IMR-90 (cell line): ENCODE measurements at regions not wholly inside any gene's neighbourhood (a gene's known extent, or its start where the extent isn't known, plus 50 kb on each side); places are given as distances from the start of the nearest gene placed in this dataset.

Source experiments
- ATAC-seq: fragments of 200-7000 bp; cut with Tn5 transposase; 2 replicates; pipeline ENCODE4 v1.9.1; 2020; ENCODE audit warnings: low read depth, mild to moderate bottlenecking, moderate library complexity
- BruUV-seq: library from RNA; stranded (reverse); fragments of 400-500 nt; replicated peaks from 2 replicates; lab custom pipeline; 2021; lab: Mats Ljungman, UMichigan
- CTCF ChIA-PET: fragments of 300-600 bp; formaldehyde crosslinking; extraction: SDS; loops from one replicate; lab custom pipeline; 2021; ENCODE audit warnings: antibody characterized with exemption; lab: Yijun Ruan, JAX
- POLR2A ChIA-PET: fragments of 300-600 bp; sonication (Branson Sonifier 250); formaldehyde crosslinking; loops from one replicate; lab custom pipeline; 2022; ENCODE audit warnings: antibody characterized with exemption; ENCODE audit not compliant: unreplicated experiment; lab: Charles Lee
- DNase-seq: peaks from one replicate; pipeline ENCODE4 v3.0.0; 2013
- H2AFZ ChIP-seq: replicated peaks from 2 replicates; pipeline ENCODE3; 2013; ENCODE audit warnings: low read length, mild to moderate bottlenecking; ENCODE audit not compliant: poor library complexity
- H2AK5ac ChIP-seq: 2 replicates; pipeline ENCODE4 v1.6.1; 2013; ENCODE audit warnings: low read depth, low read length, inconsistent platforms
- H2AK9ac ChIP-seq: replicated peaks from 2 replicates; pipeline ENCODE3; 2013; ENCODE audit warnings: mild to moderate bottlenecking, low read depth, low read length, moderate library complexity; ENCODE audit not compliant: poor library complexity
- H2BK120ac ChIP-seq: 2 replicates; pipeline ENCODE4 v1.6.1; 2013; ENCODE audit warnings: low read depth, low read length, inconsistent platforms
- H2BK15ac ChIP-seq: 3 replicates; pipeline ENCODE4 v1.6.1; 2013; ENCODE audit warnings: low read depth, low read length, inconsistent platforms
- H2BK20ac ChIP-seq: 2 replicates; pipeline ENCODE4 v1.6.1; 2013; ENCODE audit warnings: low read depth, mild to moderate bottlenecking, inconsistent platforms, low read length, moderate library complexity
- H2BK5ac ChIP-seq: 2 replicates; pipeline ENCODE4 v1.6.1; 2013; ENCODE audit warnings: mild to moderate bottlenecking, low read depth, low read length, inconsistent platforms; ENCODE audit not compliant: poor library complexity, severe bottlenecking
- H3K14ac ChIP-seq: replicated peaks from 2 replicates; pipeline ENCODE4 v1.6.1; 2013; ENCODE audit warnings: low read depth, low read length, inconsistent platforms
- H3K18ac ChIP-seq: 2 replicates; pipeline ENCODE4 v1.6.1; 2013; ENCODE audit warnings: low read depth, low read length, control low read depth
- H3K23ac ChIP-seq: 2 replicates; pipeline ENCODE4 v1.6.1; 2013; ENCODE audit warnings: low read depth, low read length, inconsistent platforms
- H3K27ac ChIP-seq: 2 replicates; pipeline ENCODE4 v1.5.1; 2013; ENCODE audit warnings: mild to moderate bottlenecking, control low read depth, low read length; ENCODE audit not compliant: insufficient read depth
- H3K27me3 ChIP-seq: 2 replicates; pipeline ENCODE4 v1.6.1; 2013; ENCODE audit warnings: low read length; ENCODE audit not compliant: control insufficient read depth, insufficient read depth
- H3K36me3 ChIP-seq: 2 replicates; pipeline ENCODE4 v1.6.1; 2013; ENCODE audit warnings: low read length, mixed read lengths; ENCODE audit not compliant: control insufficient read depth, insufficient read depth
- H3K4ac ChIP-seq: 2 replicates; pipeline ENCODE4 v1.6.1; 2013; ENCODE audit warnings: low read depth, low read length, inconsistent platforms
- H3K4me1 ChIP-seq: 2 replicates; pipeline ENCODE4 v1.6.1; 2013; ENCODE audit warnings: low read length, mixed read lengths; ENCODE audit not compliant: control insufficient read depth, insufficient read depth
- H3K4me2 ChIP-seq: 2 replicates; pipeline ENCODE4 v1.6.1; 2013; ENCODE audit warnings: low read depth, mild to moderate bottlenecking, control low read depth, low read length, moderate library complexity
- H3K4me3 ChIP-seq: 2 replicates; pipeline ENCODE4 v1.5.1; 2013; ENCODE audit warnings: low read depth, mild to moderate bottlenecking, control low read depth, low read length, moderate library complexity; ENCODE audit not compliant: insufficient read depth
- H3K56ac ChIP-seq: 2 replicates; pipeline ENCODE4 v1.6.1; 2013; ENCODE audit warnings: low read length, inconsistent platforms; ENCODE audit not compliant: insufficient read depth; ENCODE audit errors: extremely low read depth
- H3K79me1 ChIP-seq, 2 experiments: 2 replicates each; pipeline ENCODE4 v1.6.1; 2013; ENCODE audit warnings: low read length in 2 of 2, inconsistent platforms in 1 of 2, low read depth in 1 of 2
- H3K9ac ChIP-seq: 2 replicates; pipeline ENCODE4 v1.6.1; 2013; ENCODE audit warnings: low read depth, low read length, control low read depth
- H3K9me1 ChIP-seq: 2 replicates; pipeline ENCODE4 v1.6.1; 2013; ENCODE audit warnings: low read length, inconsistent platforms; ENCODE audit not compliant: insufficient read depth
- H3K9me3 ChIP-seq: 2 replicates; pipeline ENCODE4 v1.6.1; 2013; ENCODE audit warnings: low read length; ENCODE audit not compliant: control insufficient read depth, insufficient read depth
- H4K20me1 ChIP-seq: 2 replicates; pipeline ENCODE4 v1.6.1; 2013; ENCODE audit warnings: low read length, inconsistent platforms; ENCODE audit not compliant: insufficient read depth
- H4K5ac ChIP-seq: 2 replicates; pipeline ENCODE4 v1.6.1; 2013; ENCODE audit warnings: mild to moderate bottlenecking, low read depth, low read length, control low read depth
- H4K8ac ChIP-seq, 2 experiments: 2 replicates each; pipeline ENCODE4 v1.6.1; 2013; ENCODE audit warnings: low read depth in 2 of 2, low read length in 2 of 2, control low read depth in 1 of 2, inconsistent platforms in 1 of 2
- H4K91ac ChIP-seq: 2 replicates; pipeline ENCODE4 v1.6.1; 2013; ENCODE audit warnings: low read depth, low read length, inconsistent platforms; ENCODE audit not compliant: insufficient read depth
- BHLHE40 ChIP-seq: fragments of 150-350 bp; IDR thresholded peaks from 2 replicates; pipeline ENCODE4 v1.6.1; 2016; ENCODE audit warnings: mild to moderate bottlenecking, low read depth, low read length
- CEBPB ChIP-seq: IDR thresholded peaks from 2 replicates; pipeline ENCODE4 v1.6.1; 2012; ENCODE audit warnings: low read depth, low read length, improper control_type of control experiment
- MAFK ChIP-seq: IDR thresholded peaks from 2 replicates; pipeline ENCODE4 v1.6.1; 2012; ENCODE audit warnings: low read depth, low read length, improper control_type of control experiment
- MAZ ChIP-seq: IDR thresholded peaks from 2 replicates; pipeline ENCODE4 v1.6.1; 2012; ENCODE audit warnings: low read depth, mild to moderate bottlenecking, low read length, improper control_type of control experiment, moderate library complexity, borderline replicate concordance
- POLR2A ChIP-seq: IDR thresholded peaks from 2 replicates; pipeline ENCODE4 v1.6.1; 2012; ENCODE audit warnings: mild to moderate bottlenecking, low read depth, low read length
- RFX5 ChIP-seq: IDR thresholded peaks from 2 replicates; pipeline ENCODE4 v1.8.0; 2012; ENCODE audit warnings: low read depth, mild to moderate bottlenecking, low read length, moderate library complexity
- WGBS, 2 experiments: methylation state at CpG; one replicate each; pipeline versions ENCODE4 v1.1.5 to v1.1.7; 2013; ENCODE audit warnings: missing lambda C conversion rate in 2 of 2; ENCODE audit not compliant: insufficient read length in 1 of 2; ENCODE audit errors: extremely low coverage in 2 of 2; 5-methylcytosine and 5-hydroxymethylcytosine counted together
- dilution Hi-C: fragments of 300-500 bp; cut with HindIII; formaldehyde crosslinking; loops from one replicate; pipeline ENCODE4 v1.14.3; 2018; ENCODE audit warnings: low sequenced_read_pairs; ENCODE audit not compliant: unreplicated experiment
- in situ Hi-C: fragments of 300-500 bp; cut with MboI; formaldehyde crosslinking; loops from 3 replicates; pipeline ENCODE4 v1.14.3; 2019; ENCODE audit warnings: low sequenced_read_pairs, inconsistent platforms, mixed read lengths
- intact Hi-C: fragments of 100-400 bp; cut with micrococcal nuclease; formaldehyde crosslinking; loops from 2 replicates; pipeline ENCODE4 v1.10.0; 2022
- TF ChIP-seq, protein P1 (sequence below): fragments of 150-350 bp; IDR thresholded peaks from 2 replicates; pipeline ENCODE4 v1.6.1; 2017; ENCODE audit warnings: mild to moderate bottlenecking, antibody characterized with exemption, low read length, low read depth
- TF ChIP-seq, protein P2 (sequence below): fragments of 150-350 bp; IDR thresholded peaks from 2 replicates; pipeline ENCODE4 v1.6.1; 2016; ENCODE audit warnings: low read depth, mild to moderate bottlenecking, low read length, moderate library complexity, borderline replicate concordance

DNA sequence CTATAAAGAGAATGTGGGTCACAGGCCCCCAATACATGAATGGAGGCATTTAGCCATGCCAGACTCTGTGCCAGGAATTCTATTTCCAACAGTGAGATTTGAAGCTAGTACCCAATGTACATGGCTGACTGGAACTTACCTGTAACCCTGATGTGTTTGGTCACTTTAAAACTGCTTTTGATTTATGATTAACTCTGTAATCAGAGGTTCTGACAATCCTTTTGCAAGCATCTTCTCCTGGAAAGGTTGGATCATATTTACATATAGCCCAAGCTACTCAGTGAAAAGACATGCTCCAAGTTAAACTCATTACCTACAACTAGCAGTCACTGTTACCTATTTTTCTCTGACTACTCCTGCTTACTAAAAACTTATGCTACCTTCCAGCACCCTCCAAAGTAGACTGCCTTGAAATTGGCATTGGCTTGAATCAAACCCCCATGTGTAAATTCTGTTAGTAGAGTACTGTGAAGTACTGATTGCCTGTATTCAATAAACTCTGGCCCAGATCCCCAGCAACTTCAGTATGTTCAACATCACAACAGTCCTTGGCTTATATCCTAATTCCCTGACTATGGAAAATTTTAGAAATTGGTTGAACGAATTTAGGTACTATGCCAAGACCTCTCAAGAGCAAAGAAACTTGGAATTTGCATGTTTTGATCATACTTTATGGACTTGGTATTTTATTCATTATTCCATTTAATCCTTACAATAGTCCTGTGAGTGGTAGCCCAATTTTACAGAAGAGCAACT lies 665.6 kb upstream of the NECTIN3 start (continued):
- no peak for TF ChIP-seq MAFK

DNA sequence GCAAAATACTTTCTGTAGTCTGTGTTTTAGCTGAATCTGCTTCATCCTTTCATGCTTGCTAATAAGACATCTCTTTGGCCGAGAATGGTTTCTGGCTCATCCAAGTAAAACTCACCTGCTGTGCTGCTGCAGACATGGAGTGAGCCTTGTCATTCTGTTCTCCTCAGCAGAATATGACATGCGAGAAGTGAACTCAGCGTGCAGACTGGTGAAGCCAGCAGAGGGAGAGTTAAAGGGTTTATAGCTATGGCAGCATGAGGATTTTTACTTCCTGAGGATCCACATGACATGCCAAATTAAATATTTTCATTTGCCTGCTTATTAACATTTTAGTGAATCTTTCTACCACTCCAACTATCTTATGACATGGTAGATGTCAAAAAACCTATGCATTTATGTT lies 658.4 kb upstream of the NECTIN3 start:
- no peak for ATAC-seq
- intact Hi-C loops: loop anchor here (5.0 to 10.0 kb wide), 2 partner anchors 659 to 878 kb away; partner anchors contain the start of gene NECTIN3

More for the DNA sequence above, 658.4 kb upstream of the NECTIN3 start:
- Histone ChIP-seq H4K20me1 (no peaks in the 10 kb centered on the region), H3K23ac (peak overlapping the region; percentile 96), H3K79me1 (peaks cover 0 to 3% of the 10 kb centered on the region in 2 experiments; a peak in 1 of 4 replicates), H3K9ac (no peak overlapping the region; the same call in 1 of the 2 replicates), H2BK15ac (peak overlapping the region; percentile 93), H3K18ac (peak overlapping the region; percentile 93), H3K27me3 (no peaks in the 10 kb centered on the region), H3K56ac (peak overlapping the region; percentile 82), H4K5ac (peak overlapping the region; percentile 71), H2BK5ac (peak overlapping the region; percentile 97), H4K8ac (peak overlapping the region; percentile 92 to 97), H3K4me2 (no peak overlapping the region), H3K4me1 (peaks cover 12% of the 10 kb centered on the region), H3K9me3 (no peaks in the 10 kb centered on the region), H2BK20ac (peak overlapping the region; percentile 99), H2AK5ac (peak overlapping the region; percentile 96), H3K14ac (peak overlapping the region; percentile 97), H3K27ac (peak overlapping the region; percentile 95), H2BK120ac (peak overlapping the region; percentile 100), H3K36me3 (no peaks in the 10 kb centered on the region), H3K4ac (peak overlapping the region; percentile 99), H2AK9ac (peak overlapping the region; percentile 3), H3K4me3 (no peak overlapping the region), H3K9me1 (peaks cover 3% of the 10 kb centered on the region; the same call in 1 of the 2 replicates), H4K91ac (peak overlapping the region; percentile 99), H2AFZ (peak overlapping the region; percentile 52)
- dilution Hi-C loops: no loop called here
- WGBS, 2 experiments: 80% methylated on average over 1 of the region's 3 CpGs; no CpG with 5 or more reads in 1 of the 2 experiments
- BruUV-seq: no TSS peak
- TF ChIP-seq MAZ: no peak
- TF ChIP-seq, protein P1, sequence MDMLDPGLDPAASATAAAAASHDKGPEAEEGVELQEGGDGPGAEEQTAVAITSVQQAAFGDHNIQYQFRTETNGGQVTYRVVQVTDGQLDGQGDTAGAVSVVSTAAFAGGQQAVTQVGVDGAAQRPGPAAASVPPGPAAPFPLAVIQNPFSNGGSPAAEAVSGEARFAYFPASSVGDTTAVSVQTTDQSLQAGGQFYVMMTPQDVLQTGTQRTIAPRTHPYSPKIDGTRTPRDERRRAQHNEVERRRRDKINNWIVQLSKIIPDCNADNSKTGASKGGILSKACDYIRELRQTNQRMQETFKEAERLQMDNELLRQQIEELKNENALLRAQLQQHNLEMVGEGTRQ: no peak
- TF ChIP-seq BHLHE40: no peak
- no peak for TF ChIP-seq POLR2A
- TF ChIP-seq RFX5: no peak
- TF ChIP-seq CEBPB: no peak
- TF ChIP-seq, protein P2, sequence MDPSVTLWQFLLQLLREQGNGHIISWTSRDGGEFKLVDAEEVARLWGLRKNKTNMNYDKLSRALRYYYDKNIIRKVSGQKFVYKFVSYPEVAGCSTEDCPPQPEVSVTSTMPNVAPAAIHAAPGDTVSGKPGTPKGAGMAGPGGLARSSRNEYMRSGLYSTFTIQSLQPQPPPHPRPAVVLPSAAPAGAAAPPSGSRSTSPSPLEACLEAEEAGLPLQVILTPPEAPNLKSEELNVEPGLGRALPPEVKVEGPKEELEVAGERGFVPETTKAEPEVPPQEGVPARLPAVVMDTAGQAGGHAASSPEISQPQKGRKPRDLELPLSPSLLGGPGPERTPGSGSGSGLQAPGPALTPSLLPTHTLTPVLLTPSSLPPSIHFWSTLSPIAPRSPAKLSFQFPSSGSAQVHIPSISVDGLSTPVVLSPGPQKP: no peak
- CTCF ChIA-PET: interaction anchor here (0.5 to 0.9 kb wide), 2 partner anchors 16 to 26 kb away, joined by 3 to 5 read pairs; no protein-coding TSS in a partner anchor
- POLR2A ChIA-PET: interaction anchor here (0.6 kb wide), 1 partner anchor 658 kb away, joined by 5 read pairs; the partner anchor contains the start of gene NECTIN3
- no peak for DNase-seq
- in situ Hi-C loops: no loop called here
